HepG2 (cell line): ENCODE measurements at regions not wholly inside any gene's neighbourhood (a gene's known extent, or its start where the extent isn't known, plus 50 kb on each side); places are given as distances from the start of the nearest gene placed in this dataset.
A peak's percentile ranks its signal among the peaks of the same experiment; 100 is the strongest.

Experiments used
- ATAC-seq: fragments of 200-7000 bp; cut with Tn5 transposase; 3 replicates; pipeline ENCODE4 v1.9.1; 2020; ENCODE audit warnings: mild to moderate bottlenecking, moderate library complexity
- BruUV-seq: library from RNA; stranded (reverse); fragments of 400-500 nt; replicated peaks from 2 replicates; lab custom pipeline; 2021; lab: Mats Ljungman, UMichigan
- CTCF ChIA-PET: fragments of 300-600 bp; formaldehyde crosslinking; extraction: SDS; loops from one replicate; lab custom pipeline; 2021; ENCODE audit warnings: low total read pairs, inconsistent platforms, low intra/inter-chr PET ratio; lab: Yijun Ruan, JAX
- POLR2A ChIA-PET: fragments of 350-600 bp; sonication (Branson Sonifier 250); formaldehyde crosslinking; loops from one replicate; lab custom pipeline; 2020; ENCODE audit warnings: antibody characterized with exemption, inconsistent platforms; lab: Yijun Ruan, JAX
- DNase-seq: peaks from one replicate; pipeline ENCODE4 v3.0.0-alpha.2; 2015; ENCODE audit warnings: low spot score
- FAIRE-seq: peaks from 3 replicates; lab custom pipeline; 2011; peaks lifted over from hg19 to GRCh38; lab: Jason Lieb, UNC
- H2AFZ ChIP-seq: one replicate; pipeline ENCODE4 v1.6.1; 2011; ENCODE audit warnings: low read length, inconsistent platforms
- H3K27ac ChIP-seq: fragments of 300-600 bp; 3 replicates; pipeline ENCODE4 v1.8.0; 2011; ENCODE audit warnings: mixed run types, mild to moderate bottlenecking, mixed read lengths, low read length, inconsistent platforms; ENCODE audit not compliant: insufficient read depth; ENCODE audit errors: extremely low read length
- H3K27me3 ChIP-seq, 2 experiments: fragments of 200-600 bp in 1 of 2; 2 replicates in 1 of 2; 3 replicates in 1 of 2; pipeline versions ENCODE4 v1.6.0 to v1.8.0; 2011; ENCODE audit warnings: low read length in 2 of 2, mild to moderate bottlenecking in 2 of 2, moderate library complexity in 2 of 2, inconsistent platforms in 1 of 2; ENCODE audit not compliant: insufficient read depth in 2 of 2, control insufficient read depth in 1 of 2
- H3K36me3 ChIP-seq, 2 experiments: fragments of 200-600 bp in 1 of 2; replicated peaks in 1 of 2; 2 replicates in 1 of 2; 3 replicates in 1 of 2; pipeline versions ENCODE4 v1.5.1 to v1.8.0; 2011; ENCODE audit warnings: low read length in 2 of 2, inconsistent platforms in 1 of 2; ENCODE audit not compliant: insufficient read depth in 2 of 2, control insufficient read depth in 1 of 2
- H3K4me1 ChIP-seq: 2 replicates; pipeline ENCODE4 v1.5.1; 2012; ENCODE audit warnings: low read length, inconsistent platforms; ENCODE audit not compliant: insufficient read depth
- H3K4me2 ChIP-seq: 2 replicates; pipeline ENCODE4 v1.6.0; 2011; ENCODE audit warnings: low read depth, low read length, inconsistent platforms
- H3K4me3 ChIP-seq, 3 experiments: fragments of 200-600 bp in 1 of 3; sonication (generic), shearing (Covaris generic) in 1 of 3; replicated peaks in 1 of 3; 2 replicates each; pipeline ENCODE4 v1.5.1; 2011 to 2016; ENCODE audit warnings: low read length in 3 of 3, inconsistent platforms in 2 of 3, low read depth in 2 of 3, mild to moderate bottlenecking in 2 of 3, control low read depth in 1 of 3, mixed read lengths in 1 of 3; ENCODE audit not compliant: insufficient read depth in 1 of 3
- H3K79me2 ChIP-seq: one replicate; pipeline ENCODE4 v1.6.1; 2011; ENCODE audit warnings: low read length, inconsistent platforms; ENCODE audit not compliant: insufficient read depth
- H3K9ac ChIP-seq: 2 replicates; pipeline ENCODE4 v1.6.0; 2011; ENCODE audit warnings: mild to moderate bottlenecking, low read depth, low read length, inconsistent platforms; ENCODE audit not compliant: insufficient read depth
- H3K9me3 ChIP-seq: 2 replicates; pipeline ENCODE4 v1.5.1; 2012; ENCODE audit warnings: mild to moderate bottlenecking, low read length
- H4K20me1 ChIP-seq: 2 replicates; pipeline ENCODE4 v1.6.0; 2011; ENCODE audit warnings: inconsistent platforms, mild to moderate bottlenecking, low read length, moderate library complexity; ENCODE audit not compliant: insufficient read depth
- PHF21A ChIP-seq: sonication (generic); formaldehyde crosslinking; IDR thresholded peaks from 2 replicates; pipeline ENCODE4 v1.5.0; 2020; ENCODE audit warnings: mild to moderate bottlenecking, missing genetic modification reagents
- SMARCE1 ChIP-seq: fragments of 450-650 bp; IDR thresholded peaks from 2 replicates; pipeline ENCODE4 v1.6.1; 2017; ENCODE audit warnings: borderline replicate concordance
- YY1 ChIP-seq: IDR thresholded peaks from 2 replicates; pipeline ENCODE4 v1.6.1; 2011; ENCODE audit warnings: low read length, low read depth, moderate library complexity, mild to moderate bottlenecking; ENCODE audit not compliant: insufficient read depth, insufficient replicate concordance
- ZC3H4 ChIP-seq: sonication (generic); formaldehyde crosslinking; IDR thresholded peaks from 2 replicates; pipeline ENCODE4 v1.4.0; 2020; ENCODE audit warnings: missing genetic modification reagents, borderline replicate concordance
- ZNF547 ChIP-seq: sonication (generic); formaldehyde crosslinking; IDR thresholded peaks from 2 replicates; pipeline ENCODE4 v1.5.1; 2020; ENCODE audit warnings: mild to moderate bottlenecking, missing genetic modification reagents
- ZNF550 ChIP-seq: sonication (generic); formaldehyde crosslinking; IDR thresholded peaks from 2 replicates; pipeline ENCODE4 v1.4.0; 2020; ENCODE audit warnings: mild to moderate bottlenecking, missing genetic modification reagents, borderline replicate concordance
- WGBS: methylation state at CpG from one replicate; pipeline ENCODE4 v1.1.6; 2017; ENCODE audit warnings: low lambda C conversion rate; 5-methylcytosine and 5-hydroxymethylcytosine counted together
- in situ Hi-C: cut with HindIII; loops from 2 replicates; pipeline ENCODE4 v1.10.0; 2017; ENCODE audit warnings: low pct_unique_long_range_greater_than_20kb; ENCODE audit not compliant: extremely low pct_ligation_motif_present
- intact Hi-C: fragments of 100-400 bp; cut with micrococcal nuclease; formaldehyde crosslinking; loops from one replicate; pipeline ENCODE4 v1.10.0; 2022; ENCODE audit not compliant: unreplicated experiment
- TF ChIP-seq, protein P1 (sequence below): sonication (generic); formaldehyde crosslinking; IDR thresholded peaks from 2 replicates; pipeline ENCODE4 v1.4.0; 2020; ENCODE audit warnings: missing genetic modification reagents, borderline replicate concordance

DNA sequence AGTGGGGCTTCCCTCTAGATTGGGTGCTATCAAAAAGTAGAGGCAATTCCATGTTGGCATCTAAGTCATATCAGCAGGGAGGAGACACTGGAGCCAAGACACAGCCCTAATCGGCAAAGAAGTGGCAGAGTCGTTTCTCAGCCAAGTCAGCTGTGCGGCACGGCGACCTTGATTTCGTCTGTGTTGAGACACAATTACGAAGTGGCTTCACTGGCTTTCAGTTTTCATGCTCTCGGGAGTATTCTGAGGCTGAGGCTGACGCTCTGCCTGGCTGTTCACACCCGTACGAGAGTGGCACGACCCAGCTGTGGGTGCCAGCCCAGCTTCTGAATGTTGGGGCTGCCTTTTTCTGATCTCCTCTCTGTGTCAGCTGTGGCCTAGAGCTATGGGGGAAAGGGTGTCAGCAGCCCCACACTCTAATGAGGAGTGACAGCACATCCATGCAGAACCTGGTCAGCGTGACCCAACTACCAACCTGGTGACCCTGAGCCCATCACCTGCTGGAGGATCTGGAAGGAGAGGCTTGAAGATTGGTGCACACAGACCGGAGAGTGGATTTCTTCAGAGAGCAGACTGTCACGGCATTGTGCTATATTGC, 105.7 kb upstream of the TMEM45B start (continued):
- TF ChIP-seq ZNF550 (CRISPR knock-in tag): no peak
- TF ChIP-seq, all 625 proteins: peak for 0

DNA sequence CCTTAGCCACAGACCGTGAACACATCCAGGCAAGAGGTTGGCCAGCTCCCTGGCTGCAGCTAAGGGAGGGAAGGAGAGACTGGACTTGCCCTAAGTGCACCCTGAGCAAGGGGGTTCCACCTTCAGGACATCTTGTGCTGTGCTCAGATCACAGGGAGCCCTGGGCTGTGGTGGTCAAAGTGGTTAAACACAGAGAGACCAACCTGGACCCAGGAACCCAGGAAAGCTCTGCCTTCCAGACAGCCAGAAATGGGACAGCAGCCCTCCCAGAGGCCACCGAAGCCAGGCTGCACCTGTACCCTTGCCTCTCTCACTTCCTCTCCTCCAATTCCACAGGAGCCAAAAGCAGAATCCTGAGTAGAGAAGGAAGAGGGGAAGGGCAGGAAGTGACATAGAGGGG, 105.2 kb upstream of the TMEM45B start:
- no peak overlapping the region for H3K4me2 ChIP-seq
- H3K4me3 ChIP-seq: no peak overlapping the region
- ChIA-PET CTCF (no interaction called here), POLR2A (no interaction called here)
- WGBS: 14% methylated on average over 2 of the region's 2 CpGs
- H3K27ac ChIP-seq: no peak overlapping the region
- peaks cover 6 to 43% of the 10 kb centered on the region in 2 experiments; a peak in 4 of 5 replicates for H3K27me3 ChIP-seq
- FAIRE-seq (no peak), ATAC-seq (peak; percentile 25; the same call in 2 of the 3 replicates), DNase-seq (no peak)
- no peak overlapping the region for H2AFZ ChIP-seq
- in situ Hi-C loops: no loop called here
- intact Hi-C loops: no loop called here
- no peaks in the 10 kb centered on the region for H3K36me3 ChIP-seq
- H3K79me2 ChIP-seq: no peaks in the 10 kb centered on the region
- H4K20me1 ChIP-seq: no peaks in the 10 kb centered on the region
- H3K9me3 ChIP-seq: no peaks in the 10 kb centered on the region
- H3K9ac ChIP-seq: no peak overlapping the region
- no peak for TF ChIP-seq YY1
- TF ChIP-seq PHF21A (CRISPR knock-in tag): no peak
- no peak for TF ChIP-seq SMARCE1
- no peak for TF ChIP-seq ZNF547 (CRISPR knock-in tag)
- TF ChIP-seq ZC3H4 (CRISPR knock-in tag): no peak
- TF ChIP-seq, protein P1, sequence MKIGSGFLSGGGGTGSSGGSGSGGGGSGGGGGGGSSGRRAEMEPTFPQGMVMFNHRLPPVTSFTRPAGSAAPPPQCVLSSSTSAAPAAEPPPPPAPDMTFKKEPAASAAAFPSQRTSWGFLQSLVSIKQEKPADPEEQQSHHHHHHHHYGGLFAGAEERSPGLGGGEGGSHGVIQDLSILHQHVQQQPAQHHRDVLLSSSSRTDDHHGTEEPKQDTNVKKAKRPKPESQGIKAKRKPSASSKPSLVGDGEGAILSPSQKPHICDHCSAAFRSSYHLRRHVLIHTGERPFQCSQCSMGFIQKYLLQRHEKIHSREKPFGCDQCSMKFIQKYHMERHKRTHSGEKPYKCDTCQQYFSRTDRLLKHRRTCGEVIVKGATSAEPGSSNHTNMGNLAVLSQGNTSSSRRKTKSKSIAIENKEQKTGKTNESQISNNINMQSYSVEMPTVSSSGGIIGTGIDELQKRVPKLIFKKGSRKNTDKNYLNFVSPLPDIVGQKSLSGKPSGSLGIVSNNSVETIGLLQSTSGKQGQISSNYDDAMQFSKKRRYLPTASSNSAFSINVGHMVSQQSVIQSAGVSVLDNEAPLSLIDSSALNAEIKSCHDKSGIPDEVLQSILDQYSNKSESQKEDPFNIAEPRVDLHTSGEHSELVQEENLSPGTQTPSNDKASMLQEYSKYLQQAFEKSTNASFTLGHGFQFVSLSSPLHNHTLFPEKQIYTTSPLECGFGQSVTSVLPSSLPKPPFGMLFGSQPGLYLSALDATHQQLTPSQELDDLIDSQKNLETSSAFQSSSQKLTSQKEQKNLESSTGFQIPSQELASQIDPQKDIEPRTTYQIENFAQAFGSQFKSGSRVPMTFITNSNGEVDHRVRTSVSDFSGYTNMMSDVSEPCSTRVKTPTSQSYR (CRISPR knock-in tag): no peak
- no TSS peak for BruUV-seq
- H3K4me1 ChIP-seq: no peaks in the 10 kb centered on the region
